IgD-negative memory B cell (primary cell): ENCODE measurements at regions not wholly inside any gene's neighbourhood (a gene's known extent, or its start where the extent isn't known, plus 50 kb on each side); places are given as distances from the start of the nearest gene placed in this dataset.

Experiments
- H3K27ac Mint-ChIP-seq, 3 donors: one replicate each; pipeline ENCODE4 v1.8.0; 2020 to 2022; ENCODE audit warnings: mild to moderate bottlenecking in 3 of 3, mixed read lengths in 3 of 3, moderate library complexity in 1 of 3
- H3K27me3 Mint-ChIP-seq: one replicate; pipeline ENCODE4 v1.8.0; 2021; ENCODE audit warnings: mixed read lengths
- H3K36me3 Mint-ChIP-seq: one replicate; pipeline ENCODE4 v1.8.0; 2020; ENCODE audit warnings: mild to moderate bottlenecking, mixed read lengths
- H3K4me1 Mint-ChIP-seq, 3 donors: one replicate each; pipeline ENCODE4 v1.8.0; 2020 to 2022; ENCODE audit warnings: mixed read lengths in 3 of 3, mild to moderate bottlenecking in 1 of 3
- H3K4me3 Mint-ChIP-seq, 4 donors: one replicate each; pipeline ENCODE4 v1.8.0; 2020 to 2022; ENCODE audit warnings: mild to moderate bottlenecking in 4 of 4, mixed read lengths in 4 of 4, moderate library complexity in 3 of 4
- H3K9me3 Mint-ChIP-seq, 3 donors: one replicate each; pipeline ENCODE4 v1.8.0; 2020 to 2021; ENCODE audit warnings: mixed read lengths in 3 of 3, mild to moderate bottlenecking in 1 of 3

- peaks cover 1 to 7% (median 2%) of the 10 kb centered on the region in 3 donors for H3K9me3 Mint-ChIP-seq
- H3K4me1 Mint-ChIP-seq, result peaks cover 0 to 2% (median 0%) of the 10 kb centered on the region in 3 donors
- H3K36me3 Mint-ChIP-seq, result no peaks in the 10 kb centered on the region
- H3K27me3 Mint-ChIP-seq, result no peaks in the 10 kb centered on the region
- no peak overlapping the region for H3K4me3 Mint-ChIP-seq
- peak overlapping the region in 1 of 3 donors; percentile 34 for H3K27ac Mint-ChIP-seq
Measured at GRCh38 chr1:208899438-208899837, 655.3 kb upstream of the PLXNA2 start.

GRCh38 chr1:208903251-208903905, 659.2 kb upstream of the PLXNA2 start:
- Mint-ChIP-seq H3K4me3 (no peak overlapping the region), H3K27ac (no peak overlapping the region), H3K27me3 (no peaks in the 10 kb centered on the region), H3K4me1 (peaks cover 0 to 3% (median 0%) of the 10 kb centered on the region in 3 donors), H3K36me3 (no peaks in the 10 kb centered on the region), H3K9me3 (peaks cover 0 to 2% (median under 1%) of the 10 kb centered on the region in 3 donors)

DNA sequence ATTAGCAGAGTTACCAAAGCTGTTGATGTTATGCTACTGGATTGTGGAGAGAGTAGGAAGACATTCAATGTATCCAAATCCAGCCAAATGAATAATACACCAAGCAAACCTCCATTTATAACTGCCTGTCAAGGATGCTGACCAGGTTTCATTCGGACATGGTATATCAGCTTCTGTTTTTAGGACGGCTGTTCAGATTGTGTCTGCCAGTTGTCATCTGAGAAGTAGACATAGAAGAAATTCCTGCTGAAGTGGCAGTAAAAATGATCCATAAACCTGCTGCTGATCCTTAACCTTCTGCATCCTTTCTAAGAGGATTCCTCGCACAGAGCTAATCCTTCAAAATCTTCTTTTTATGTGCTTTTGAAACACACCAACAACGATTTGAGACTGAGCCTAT, 663.6 kb upstream of the PLXNA2 start:
- no peaks in the 10 kb centered on the region for H3K36me3 Mint-ChIP-seq

GRCh38 chr1:208909011-208909984, 665.1 kb upstream of the PLXNA2 start:
- Mint-ChIP-seq H3K4me3 (no peak overlapping the region), H3K27me3 (no peaks in the 10 kb centered on the region), H3K27ac (no peak overlapping the region), H3K4me1 (peaks cover 0 to 2% (median 0%) of the 10 kb centered on the region in 3 donors), H3K36me3 (no peaks in the 10 kb centered on the region), H3K9me3 (no peaks in the 10 kb centered on the region)

More for the DNA sequence above, 663.6 kb upstream of the PLXNA2 start:
- H3K4me1 Mint-ChIP-seq, result peaks cover 0 to 2% (median 0%) of the 10 kb centered on the region in 3 donors
- H3K27me3 Mint-ChIP-seq, result no peaks in the 10 kb centered on the region
- no peaks in the 10 kb centered on the region for H3K9me3 Mint-ChIP-seq
- no peak overlapping the region for H3K4me3 Mint-ChIP-seq
- no peak overlapping the region for H3K27ac Mint-ChIP-seq

- Mint-ChIP-seq H3K27ac (no peak overlapping the region), H3K4me3 (no peak overlapping the region), H3K36me3 (no peaks in the 10 kb centered on the region), H3K9me3 (no peaks in the 10 kb centered on the region), H3K27me3 (no peaks in the 10 kb centered on the region), H3K4me1 (peaks cover 0 to 2% (median 0%) of the 10 kb centered on the region in 3 donors)
Measured at GRCh38 chr1:208910161-208910560, 666.0 kb upstream of the PLXNA2 start.

GRCh38 chr1:208917281-208917680, 666.2 kb upstream of the CAMK1G start:
- Mint-ChIP-seq H3K27me3 (no peaks in the 10 kb centered on the region), H3K4me3 (no peak overlapping the region), H3K4me1 (no peaks in the 10 kb centered on the region), H3K9me3 (peaks cover 3 to 6% (median 5%) of the 10 kb centered on the region in 3 donors), H3K36me3 (no peaks in the 10 kb centered on the region), H3K27ac (peak overlapping the region in 1 of 3 donors; percentile 36)

DNA sequence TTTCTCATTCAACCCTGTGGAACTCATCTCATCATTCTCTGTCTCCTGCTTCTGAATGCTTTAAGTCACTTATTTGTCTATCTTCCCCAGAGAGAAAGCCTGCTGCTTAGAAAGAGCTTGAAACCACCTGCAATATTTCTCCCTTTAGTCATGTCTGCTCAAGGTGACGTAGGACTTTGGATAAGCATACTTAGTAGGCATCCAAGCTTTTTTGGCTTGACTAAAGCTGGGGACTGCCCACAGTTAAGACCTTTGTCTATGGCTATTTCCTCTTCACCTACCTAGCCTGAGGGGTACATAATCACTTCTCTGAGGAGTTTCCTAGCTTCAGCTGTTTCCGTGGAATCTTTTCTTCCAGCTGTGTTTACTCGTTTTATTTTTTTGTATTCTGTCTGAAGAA, 665.8 kb upstream of the CAMK1G start:
- H3K27ac Mint-ChIP-seq, result no peak overlapping the region
- H3K4me3 Mint-ChIP-seq, result no peak overlapping the region
- no peaks in the 10 kb centered on the region for H3K36me3 Mint-ChIP-seq
- no peaks in the 10 kb centered on the region for H3K4me1 Mint-ChIP-seq
- H3K27me3 Mint-ChIP-seq, result no peaks in the 10 kb centered on the region
- H3K9me3 Mint-ChIP-seq, result peaks cover 3 to 6% (median 5%) of the 10 kb centered on the region in 3 donors

DNA sequence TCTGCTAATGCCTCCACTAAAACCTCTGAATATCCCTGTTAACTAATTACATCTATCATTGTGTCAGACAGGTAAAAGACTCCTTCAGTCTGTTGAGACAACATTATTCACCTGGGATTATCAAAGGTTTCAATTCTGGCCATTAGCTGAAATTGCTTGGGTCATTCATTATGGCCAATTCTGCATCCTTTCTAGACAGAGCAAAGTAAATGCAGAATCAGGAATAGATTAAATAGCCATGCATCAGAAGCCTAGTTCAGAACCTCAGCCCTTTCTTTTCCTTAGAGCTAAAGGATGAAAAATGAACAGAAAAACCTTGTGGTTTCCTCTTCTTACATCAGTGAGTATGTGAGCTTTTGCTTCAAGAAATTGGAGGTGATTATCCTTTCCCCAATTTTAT, 665.4 kb upstream of the CAMK1G start:
- H3K4me1 Mint-ChIP-seq, result no peaks in the 10 kb centered on the region
- no peaks in the 10 kb centered on the region for H3K27me3 Mint-ChIP-seq
- H3K36me3 Mint-ChIP-seq, result no peaks in the 10 kb centered on the region
- H3K4me3 Mint-ChIP-seq, result no peak overlapping the region
- no peak overlapping the region for H3K27ac Mint-ChIP-seq
- peaks cover 3 to 6% (median 5%) of the 10 kb centered on the region in 3 donors for H3K9me3 Mint-ChIP-seq

DNA sequence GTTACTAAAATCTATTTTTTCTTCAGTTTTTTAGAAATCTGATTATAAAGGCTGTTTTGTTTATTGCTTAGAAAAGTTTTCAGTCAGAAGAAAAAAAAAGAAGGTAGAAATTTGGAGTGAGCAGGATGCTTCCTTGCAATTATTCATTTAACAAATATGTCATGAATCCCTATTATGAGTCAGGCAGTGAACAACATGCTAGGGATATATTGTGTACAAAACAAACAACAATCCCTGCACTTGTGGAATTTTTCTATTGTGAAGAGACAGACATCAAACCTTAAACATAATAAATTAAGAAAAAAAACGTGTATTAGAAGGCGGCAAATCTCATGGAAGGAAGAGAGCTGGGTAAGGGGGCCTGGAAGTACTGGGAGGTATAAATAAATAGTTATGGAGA, 664.1 kb upstream of the CAMK1G start:
- Mint-ChIP-seq H3K9me3 (peaks cover 3 to 6% (median 5%) of the 10 kb centered on the region in 3 donors), H3K27ac (no peak overlapping the region), H3K27me3 (no peaks in the 10 kb centered on the region), H3K4me1 (no peaks in the 10 kb centered on the region), H3K36me3 (no peaks in the 10 kb centered on the region), H3K4me3 (no peak overlapping the region)

GRCh38 chr1:208921259-208921658, 662.3 kb upstream of the CAMK1G start:
- Mint-ChIP-seq H3K27ac (no peak overlapping the region), H3K36me3 (no peaks in the 10 kb centered on the region), H3K27me3 (peaks cover 3% of the 10 kb centered on the region), H3K4me1 (no peaks in the 10 kb centered on the region), H3K9me3 (peaks cover 4 to 11% (median 8%) of the 10 kb centered on the region in 3 donors), H3K4me3 (no peak overlapping the region)

- Mint-ChIP-seq H3K4me1 (no peaks in the 10 kb centered on the region), H3K27me3 (peaks cover 3% of the 10 kb centered on the region), H3K4me3 (no peak overlapping the region), H3K27ac (no peak overlapping the region), H3K9me3 (peaks cover 4 to 11% (median 8%) of the 10 kb centered on the region in 3 donors), H3K36me3 (no peaks in the 10 kb centered on the region)
Measured at GRCh38 chr1:208923456-208923855, 660.1 kb upstream of the CAMK1G start.

- Mint-ChIP-seq H3K4me3 (no peak overlapping the region), H3K36me3 (no peaks in the 10 kb centered on the region), H3K4me1 (no peaks in the 10 kb centered on the region), H3K27ac (no peak overlapping the region), H3K9me3 (peaks cover 4 to 11% (median 8%) of the 10 kb centered on the region in 3 donors), H3K27me3 (peaks cover 3% of the 10 kb centered on the region)
Measured at GRCh38 chr1:208923946-208924720, 659.4 kb upstream of the CAMK1G start.

- H3K4me1 Mint-ChIP-seq, result no peaks in the 10 kb centered on the region
- H3K36me3 Mint-ChIP-seq, result no peaks in the 10 kb centered on the region
- H3K9me3 Mint-ChIP-seq, result peaks cover 3 to 7% (median 5%) of the 10 kb centered on the region in 3 donors
- no peak overlapping the region for H3K4me3 Mint-ChIP-seq
- H3K27ac Mint-ChIP-seq, result no peak overlapping the region
- peaks cover 3% of the 10 kb centered on the region for H3K27me3 Mint-ChIP-seq
Measured at GRCh38 chr1:208924928-208925327, 658.6 kb upstream of the CAMK1G start.

DNA sequence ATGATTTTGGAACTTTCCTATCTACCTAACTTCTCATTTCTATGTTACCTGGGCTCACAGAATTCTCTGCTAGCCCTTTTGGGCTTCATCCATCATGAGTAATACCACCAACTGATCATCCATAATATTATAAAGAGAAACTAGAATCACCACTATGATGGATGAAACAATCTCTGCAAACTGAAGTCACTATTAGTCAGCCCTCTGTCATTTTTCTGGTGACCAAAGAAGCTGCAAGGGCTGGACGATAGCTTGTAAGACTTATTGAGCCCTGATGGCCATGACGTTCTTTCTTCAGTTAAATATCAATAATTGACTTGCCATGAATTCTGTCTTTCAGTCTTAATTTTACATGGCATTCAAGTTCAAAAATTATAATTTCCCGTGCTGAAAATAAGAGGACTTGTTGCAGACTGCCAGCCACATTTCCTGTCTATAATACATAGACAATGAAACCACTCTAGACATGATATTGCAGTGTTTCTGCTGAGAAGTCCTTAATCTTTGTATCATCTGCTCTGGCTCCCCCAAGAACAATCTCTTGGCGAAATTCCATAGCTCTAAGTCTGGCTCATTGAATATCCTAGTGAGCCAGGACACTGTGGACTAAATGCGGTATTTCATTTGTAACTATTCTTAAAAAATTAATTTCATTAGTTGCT, 655.0 kb upstream of the CAMK1G start:
- Mint-ChIP-seq H3K4me3 (no peak overlapping the region), H3K27ac (no peak overlapping the region), H3K9me3 (peaks cover 2 to 9% (median 2%) of the 10 kb centered on the region in 3 donors), H3K4me1 (no peaks in the 10 kb centered on the region), H3K27me3 (peaks cover 5% of the 10 kb centered on the region), H3K36me3 (no peaks in the 10 kb centered on the region)
